HG02870 (cell line): ENCODE measurements at regions not wholly inside any gene's neighbourhood (a gene's known extent, or its start where the extent isn't known, plus 50 kb on each side); places are given as distances from the start of the nearest gene placed in this dataset.

ENCODE experiments used
- ATAC-seq: cut with Tn5 transposase; IDR thresholded peaks from one replicate; pipeline ENCODE4 v1.9.1; 2021; ENCODE audit warnings: mild to moderate bottlenecking, moderate library complexity; ENCODE audit not compliant: unreplicated experiment

DNA sequence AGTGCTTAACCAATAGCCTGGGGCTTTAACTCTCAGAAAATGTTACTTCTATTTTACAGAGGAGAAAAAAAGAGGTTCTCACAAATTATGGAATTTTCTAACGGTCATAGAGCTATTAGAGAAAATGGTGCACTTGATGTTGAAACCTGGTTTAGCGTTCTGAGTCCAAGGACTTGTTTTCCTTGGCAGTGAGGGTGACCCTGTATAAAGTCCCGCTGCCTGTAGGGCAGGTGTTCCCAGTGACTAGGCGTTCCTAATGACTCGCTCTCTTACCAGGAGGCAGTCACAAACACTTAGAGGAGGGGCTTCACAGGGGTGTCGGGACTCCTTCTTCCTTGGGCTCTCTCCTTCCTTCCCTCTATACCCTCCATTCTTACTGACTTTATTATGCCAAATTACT, 175.8 kb downstream of the ACTR3 start:
- no peak for ATAC-seq

DNA sequence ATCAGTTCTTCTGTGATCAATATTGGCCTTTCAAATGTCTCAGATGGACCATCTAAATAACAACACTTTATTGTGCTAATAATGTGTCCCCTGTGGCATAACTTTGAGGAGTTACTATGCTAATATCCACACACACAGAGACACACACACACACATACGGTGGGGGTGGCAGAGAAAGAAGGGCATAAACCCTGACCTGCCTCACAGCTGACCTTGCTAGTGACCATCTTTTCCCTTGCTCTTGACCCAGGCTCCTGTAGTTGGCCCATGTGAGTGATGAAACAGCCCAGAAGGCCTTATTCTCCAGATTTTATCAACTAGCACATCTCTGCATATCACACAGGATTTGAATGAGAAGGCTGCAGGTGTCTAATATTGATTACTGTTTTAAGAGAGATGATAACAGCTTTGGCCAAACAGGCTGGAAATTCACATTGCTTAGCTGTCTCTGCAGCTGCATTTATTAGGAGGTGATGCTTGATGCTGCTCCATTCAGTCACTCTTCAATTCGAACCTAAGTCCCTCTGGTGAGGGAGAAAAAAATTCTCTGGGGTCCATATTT, 176.4 kb downstream of the ACTR3 start:
- no peak for ATAC-seq

DNA sequence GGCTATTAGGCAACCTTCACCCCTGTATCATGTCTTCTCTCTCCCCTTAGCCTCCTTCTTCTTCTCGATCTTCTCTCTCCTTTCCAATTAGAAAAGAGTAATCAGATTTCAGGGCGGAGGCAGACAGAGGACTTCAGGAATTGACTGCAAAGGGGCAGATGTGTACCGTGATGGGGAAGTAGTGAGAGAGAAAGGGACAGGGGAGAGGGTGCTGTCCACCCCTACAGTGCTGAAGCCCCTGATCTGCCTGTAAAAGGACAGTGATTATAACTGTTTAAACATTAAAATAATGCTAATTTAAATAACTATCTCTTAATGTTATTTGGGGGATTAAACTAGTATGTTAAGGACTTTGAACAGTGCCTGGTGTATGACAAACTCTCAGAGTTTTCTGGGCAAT, 178.5 kb downstream of the ACTR3 start:
- no peak for ATAC-seq

DNA sequence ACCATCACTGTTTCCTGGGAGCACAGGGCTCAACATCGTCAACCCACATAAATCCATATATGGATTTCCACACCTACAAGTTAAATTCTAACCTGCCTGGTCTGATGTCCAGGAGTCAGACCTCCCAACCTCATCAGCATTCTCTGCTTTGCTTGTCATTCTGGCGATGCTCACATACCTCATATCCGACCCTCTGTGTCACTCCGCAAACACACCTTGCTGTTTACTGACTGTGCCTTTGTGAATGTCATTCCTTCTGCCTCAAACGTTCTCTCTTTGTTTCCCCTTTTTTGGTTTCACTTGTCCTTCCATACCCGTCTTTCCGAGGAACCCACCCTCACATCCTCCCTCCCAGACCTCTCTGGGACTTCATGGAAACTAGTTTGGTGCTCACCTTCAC, 187.1 kb downstream of the ACTR3 start:
- ATAC-seq, result no peak

DNA sequence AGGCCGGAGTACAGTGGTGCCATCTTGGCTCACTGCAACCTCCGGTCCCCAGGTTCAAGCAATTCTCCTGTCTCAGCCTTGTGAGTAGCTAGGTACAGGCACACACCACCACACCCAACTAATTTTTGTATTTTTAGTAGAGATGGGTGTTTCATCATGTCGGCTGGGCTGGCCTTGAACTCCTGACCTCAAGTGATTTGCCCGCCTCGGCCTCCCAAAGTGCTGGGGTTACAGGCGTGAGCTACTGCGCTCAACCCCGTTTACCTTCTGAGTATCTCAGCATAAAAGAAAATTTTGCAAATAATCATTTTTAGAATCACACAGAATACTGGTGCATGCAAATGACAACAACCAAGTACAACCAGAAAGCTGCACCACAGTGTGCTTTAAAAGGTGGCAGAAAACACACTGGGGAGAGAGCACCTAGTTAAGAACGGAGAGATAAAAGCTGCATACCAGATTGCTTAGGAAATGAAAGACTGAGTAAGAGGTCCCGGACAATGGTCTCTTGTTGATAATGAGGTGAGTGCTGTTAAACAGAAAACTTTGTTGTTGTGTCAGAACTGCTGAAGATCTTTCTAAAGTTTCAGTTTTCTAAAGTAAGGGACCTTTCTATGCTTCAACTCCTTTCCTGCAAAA, 189.6 kb downstream of the ACTR3 start:
- no peak for ATAC-seq

DNA sequence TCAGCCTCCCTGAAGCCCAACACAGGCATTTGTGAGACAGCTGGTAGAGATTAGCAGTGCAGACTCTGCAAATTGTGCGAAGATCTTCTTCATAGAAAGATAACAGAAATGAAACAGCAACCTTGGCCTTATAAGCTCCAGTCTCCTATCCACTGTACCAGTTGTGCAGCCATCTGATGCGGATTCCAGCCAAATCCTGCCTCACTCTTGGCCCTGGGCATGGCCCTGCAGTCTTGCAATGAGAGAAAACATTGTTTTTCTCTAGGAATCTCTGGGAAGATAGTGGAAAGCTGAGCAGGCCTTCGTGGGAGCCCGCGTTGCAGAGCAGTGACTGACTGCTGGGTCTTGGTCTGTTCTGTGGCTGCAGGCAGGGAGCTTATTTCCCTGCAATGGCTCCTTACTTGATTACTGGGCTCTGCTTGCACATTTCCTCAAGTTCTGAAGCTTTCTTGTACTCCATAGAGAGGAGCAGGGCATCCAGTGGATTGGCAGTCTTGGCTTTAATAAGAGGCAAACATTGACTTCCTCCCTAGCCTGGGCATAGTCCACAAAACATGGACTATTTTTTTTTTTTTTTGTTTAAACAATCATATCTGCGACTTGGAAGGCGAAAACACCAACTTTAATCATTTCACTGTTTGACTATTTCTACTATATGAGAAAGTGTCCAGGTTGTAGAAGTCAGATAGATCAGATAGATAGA, 193.0 kb downstream of the ACTR3 start:
- no peak for ATAC-seq

DNA sequence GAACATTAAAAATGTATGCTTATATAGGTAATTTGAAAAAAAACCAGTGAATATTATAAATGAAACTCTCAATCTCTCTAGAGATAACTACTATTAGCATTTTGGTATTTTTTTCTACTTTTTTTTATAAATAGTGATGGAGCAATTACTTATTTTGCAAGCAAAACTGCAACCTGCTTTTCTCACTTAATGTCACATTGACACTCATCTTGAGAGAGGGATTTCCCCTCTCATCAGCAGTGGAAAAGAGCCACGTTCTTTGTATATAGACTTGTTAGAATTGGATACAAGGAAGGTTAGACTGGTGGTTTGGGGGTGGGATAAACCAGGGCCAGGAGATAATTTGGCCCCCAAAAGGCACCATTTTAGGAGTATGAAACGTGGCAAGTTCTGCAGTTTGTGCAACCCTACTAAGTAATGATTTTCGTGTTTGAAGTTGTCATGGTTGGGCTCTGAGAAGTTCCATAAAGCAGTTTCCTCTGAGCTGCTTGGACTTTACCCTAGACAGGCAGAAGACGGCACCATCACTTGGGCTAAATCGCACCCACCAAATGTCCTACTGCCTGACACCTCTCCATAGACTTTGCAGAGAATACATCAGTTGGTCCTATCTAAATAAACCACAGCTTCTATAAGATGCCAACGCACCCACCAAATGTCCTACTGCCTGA, 194.0 kb downstream of the ACTR3 start:
- ATAC-seq, result peak; percentile 96

DNA sequence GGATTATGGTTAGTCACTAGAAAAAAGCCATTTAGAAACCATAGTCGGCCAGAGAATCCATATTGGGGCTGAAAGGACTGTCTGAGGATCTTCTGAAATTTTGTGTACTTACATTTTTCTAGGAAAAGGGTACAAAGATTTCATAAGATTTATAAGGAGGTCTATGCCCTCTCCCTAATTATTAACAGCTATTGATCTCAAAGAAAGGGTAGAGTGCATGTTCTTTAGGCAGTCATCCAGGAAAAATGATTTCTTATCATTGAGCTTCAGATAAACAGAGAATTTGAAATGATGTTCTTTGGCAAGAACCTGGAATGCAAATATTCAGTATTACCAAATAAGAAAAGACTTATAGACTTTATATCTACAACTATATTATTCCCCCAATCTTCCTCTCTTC, 195.3 kb downstream of the ACTR3 start:
- no peak for ATAC-seq

DNA sequence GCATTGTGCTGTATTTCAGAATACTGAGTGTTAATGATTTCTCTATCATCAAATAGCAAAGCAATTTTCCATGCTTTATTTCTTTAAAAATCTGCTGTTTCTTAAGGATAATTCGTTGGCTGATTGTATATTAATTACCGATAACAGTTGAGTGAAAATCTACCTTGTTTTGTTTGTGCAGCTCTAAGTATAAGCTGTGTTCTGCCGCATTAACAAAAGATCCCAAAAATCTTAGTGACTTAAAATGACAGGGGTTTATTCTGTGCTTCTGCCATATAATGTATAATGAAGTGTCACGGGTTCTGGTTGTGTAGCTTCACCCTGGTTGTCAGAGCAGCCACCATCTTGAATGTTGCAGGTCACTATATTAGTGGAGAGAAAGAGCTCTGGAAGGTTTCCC, 196.1 kb downstream of the ACTR3 start:
- ATAC-seq, result no peak

DNA sequence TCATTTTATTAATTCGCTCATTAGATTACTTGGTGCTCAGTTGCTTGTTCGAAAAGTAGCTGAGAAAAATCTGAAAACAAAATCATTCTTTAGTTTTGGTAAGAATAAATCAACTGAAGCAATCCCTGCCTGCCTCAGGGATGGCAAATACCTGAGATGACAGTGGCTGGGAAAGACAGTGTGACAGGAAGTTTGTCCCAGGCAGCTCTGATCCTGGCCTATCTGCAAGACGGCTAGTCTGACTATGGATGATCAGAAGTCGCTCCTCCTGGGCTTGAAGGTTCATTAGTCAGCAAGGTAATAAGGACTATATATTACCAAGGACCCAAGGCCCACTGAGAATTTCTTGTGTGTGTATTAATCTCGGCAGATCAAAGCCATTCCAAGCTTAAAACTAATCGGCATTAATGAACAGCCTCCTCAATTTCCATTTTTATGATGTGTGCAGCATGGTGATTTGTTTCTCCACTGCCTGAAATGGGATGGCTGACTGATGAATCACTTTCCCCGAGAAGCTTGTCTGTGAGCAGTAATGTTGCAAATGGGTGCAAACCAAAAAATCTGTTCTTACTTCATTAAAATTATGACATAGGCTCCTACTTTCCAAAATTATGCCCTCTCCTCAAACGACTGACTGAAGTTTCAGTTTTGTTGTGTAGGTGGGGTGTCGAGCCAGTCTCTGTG, 199.9 kb downstream of the ACTR3 start:
- ATAC-seq, result no peak

DNA sequence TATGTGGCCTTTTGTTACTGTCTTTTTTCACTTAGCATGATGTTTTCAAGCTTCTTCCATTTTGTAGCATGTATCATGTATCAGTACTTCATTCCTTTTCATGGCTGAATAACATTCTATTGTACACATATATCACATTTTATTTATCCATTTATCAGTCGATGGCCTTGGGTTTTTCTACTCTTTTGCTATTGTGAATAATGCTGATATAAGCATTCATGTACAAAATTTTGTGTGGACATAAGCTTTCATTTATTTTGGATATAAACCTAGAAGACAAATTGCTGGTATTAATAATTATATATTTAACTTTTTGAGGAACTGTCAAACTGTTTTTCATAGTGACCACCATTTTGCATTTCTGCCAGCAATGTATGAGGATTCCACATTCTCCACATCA, 201.1 kb downstream of the ACTR3 start:
- no peak for ATAC-seq

DNA sequence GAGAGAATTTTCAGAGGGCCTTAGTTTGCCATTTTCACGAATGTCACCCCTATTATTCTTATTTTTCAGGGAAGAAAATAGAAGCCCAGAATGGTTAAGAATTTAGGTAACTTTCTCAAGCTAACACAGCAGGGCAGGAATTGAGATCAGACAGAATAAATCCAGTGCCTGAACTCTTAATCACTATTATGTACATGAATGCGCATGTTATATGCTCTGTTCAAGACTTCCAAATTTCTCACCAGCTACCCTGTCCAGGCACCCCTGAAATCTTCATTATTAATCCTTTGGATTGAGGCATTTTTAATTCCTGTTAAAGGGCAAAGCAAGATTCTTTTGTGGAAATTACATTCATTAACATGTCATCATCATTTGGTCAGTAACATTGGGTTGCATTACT, 218.4 kb downstream of the ACTR3 start:
- ATAC-seq, result no peak

DNA sequence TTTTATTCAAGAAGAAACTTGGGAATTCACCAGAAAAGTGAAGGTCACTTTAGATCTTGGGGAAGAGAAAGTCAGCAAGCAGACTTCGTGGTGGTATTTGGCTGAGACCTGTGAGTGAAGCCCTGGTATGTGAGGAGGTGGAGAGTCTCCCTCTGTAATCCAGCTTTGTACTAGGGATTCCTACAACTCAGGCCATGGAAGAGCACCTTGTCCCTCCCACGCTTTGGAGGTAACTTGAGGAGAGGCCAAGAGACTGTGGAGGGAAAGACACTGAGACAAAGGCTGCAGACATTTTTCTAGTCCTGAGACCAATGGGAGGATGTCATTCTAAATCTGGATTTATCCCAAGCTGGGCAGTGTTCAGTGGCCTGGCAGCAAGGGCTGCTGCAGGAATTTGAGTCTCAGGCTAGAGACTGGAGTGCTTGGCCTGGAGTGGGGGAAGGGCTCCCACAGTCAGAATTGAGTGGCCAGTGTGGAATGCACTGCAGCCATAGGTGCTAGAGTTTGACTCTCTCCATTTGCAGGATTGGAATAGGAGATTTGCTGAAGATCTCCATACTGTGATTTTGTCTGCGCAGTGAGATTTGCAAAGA, 219.0 kb downstream of the ACTR3 start:
- no peak for ATAC-seq

DNA sequence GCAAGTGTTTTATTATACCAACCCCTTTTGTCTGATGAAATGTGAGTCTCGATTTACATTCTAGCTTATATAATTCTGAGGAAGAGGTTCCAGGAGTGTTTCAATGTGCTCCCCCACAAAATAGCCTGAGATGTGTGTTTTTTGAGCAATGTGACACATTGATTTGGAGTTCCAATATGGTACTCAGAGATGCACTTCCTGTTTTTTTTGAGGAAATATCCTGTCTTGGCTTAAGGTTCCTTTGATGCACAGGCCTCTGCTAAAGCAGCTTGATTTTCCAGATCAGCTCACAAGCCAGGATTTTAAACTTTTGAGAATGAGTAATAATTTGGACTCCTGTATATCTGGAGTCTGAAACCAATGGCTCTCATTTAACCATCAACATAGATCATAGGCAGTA, 221.4 kb downstream of the ACTR3 start:
- no peak for ATAC-seq

DNA sequence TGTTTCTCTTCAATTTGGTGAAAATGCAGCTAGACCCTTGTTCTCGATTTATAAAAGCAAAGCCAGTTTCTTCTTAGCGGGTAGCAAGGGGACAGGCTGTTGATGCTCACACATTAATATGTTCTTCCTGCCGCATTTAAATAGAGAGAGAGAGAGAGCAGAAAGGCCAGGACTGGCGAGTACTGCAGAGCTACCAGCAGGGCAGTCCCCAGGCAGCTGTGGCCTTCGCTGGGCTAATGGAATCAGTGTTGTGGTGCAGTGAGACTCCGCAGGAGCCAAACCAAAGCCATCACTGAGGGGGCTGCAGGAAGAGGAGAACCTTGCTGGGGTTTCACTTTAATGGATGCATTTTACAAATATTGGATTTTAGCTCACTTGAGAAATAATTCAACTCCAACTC, 223.6 kb downstream of the ACTR3 start:
- no peak for ATAC-seq

DNA sequence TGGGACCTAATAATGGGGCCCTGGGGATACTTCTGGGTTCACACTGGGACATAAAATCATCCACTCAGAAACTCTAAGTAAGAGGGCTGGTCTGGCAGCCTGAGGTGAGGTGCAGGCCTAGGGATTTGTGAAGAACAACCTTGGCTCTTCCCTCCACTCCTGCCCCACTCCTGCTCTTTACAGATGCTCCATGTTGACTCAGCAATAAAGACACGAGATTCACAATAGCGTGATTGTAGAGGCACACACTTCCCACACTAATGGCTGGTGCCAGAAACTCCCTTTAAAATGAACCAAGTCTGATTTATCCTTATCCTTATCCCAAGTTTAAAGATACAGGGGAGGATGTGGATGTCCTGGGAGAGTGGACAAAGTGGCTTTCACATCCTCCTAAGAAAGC, 228.2 kb downstream of the ACTR3 start:
- ATAC-seq, result no peak

DNA sequence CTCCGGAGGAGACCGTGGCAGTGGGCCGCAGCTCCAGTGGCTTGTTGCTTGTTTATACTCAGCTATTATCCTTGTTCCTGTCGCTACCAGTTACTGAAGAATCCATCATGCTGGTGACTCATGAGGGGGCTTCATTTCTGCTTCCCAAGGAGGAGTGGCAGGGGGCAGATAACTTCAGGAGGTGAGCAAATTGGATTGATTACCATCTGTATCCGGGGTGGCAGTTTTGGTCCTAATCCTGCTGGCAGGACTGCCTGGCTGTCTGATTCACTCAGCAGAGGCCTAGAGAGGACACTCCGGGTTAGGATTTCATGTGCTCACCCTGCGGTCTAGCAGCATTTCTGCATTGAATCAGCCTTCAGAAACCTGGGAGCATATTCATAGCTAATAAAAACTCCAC, 230.0 kb downstream of the ACTR3 start:
- ATAC-seq, result no peak

DNA sequence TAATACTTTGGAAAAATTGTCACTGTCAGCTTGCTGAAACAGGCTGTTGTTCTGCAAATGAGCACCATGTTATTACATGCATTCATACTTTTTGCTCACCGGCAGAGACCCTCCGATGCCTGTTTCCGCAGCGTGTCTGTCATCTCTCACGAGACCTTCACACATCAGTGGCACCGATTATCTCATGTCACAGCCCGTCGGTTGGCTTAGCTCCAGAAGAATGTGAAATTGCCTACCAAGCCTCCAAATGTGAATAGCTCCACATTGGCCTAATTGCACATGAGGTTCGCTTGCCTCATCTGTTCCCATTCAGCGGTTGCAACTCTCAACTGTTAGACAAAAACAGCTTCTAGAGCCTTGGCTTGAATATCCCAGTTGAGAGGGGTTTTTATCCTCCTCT, 233.0 kb downstream of the ACTR3 start:
- no peak for ATAC-seq

DNA sequence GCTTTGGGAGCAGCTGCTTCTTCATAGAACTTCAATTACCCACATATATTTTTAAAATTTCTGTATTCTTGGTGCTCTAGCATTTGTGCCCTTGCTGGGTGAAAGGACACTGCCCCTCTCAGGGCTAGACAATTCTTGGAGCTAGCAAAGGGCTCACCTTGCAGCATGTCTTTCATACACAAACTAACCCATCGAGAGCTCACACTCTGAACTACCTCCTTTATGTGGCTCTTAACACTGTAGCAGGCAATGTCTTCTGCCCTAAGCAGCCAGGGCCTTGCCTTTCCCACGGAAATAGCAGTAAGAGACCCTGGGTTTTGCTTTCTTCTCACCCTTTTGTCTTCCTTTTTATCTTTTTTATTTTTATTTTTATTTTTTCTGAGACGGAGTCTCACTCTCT, 234.0 kb downstream of the ACTR3 start:
- no peak for ATAC-seq

DNA sequence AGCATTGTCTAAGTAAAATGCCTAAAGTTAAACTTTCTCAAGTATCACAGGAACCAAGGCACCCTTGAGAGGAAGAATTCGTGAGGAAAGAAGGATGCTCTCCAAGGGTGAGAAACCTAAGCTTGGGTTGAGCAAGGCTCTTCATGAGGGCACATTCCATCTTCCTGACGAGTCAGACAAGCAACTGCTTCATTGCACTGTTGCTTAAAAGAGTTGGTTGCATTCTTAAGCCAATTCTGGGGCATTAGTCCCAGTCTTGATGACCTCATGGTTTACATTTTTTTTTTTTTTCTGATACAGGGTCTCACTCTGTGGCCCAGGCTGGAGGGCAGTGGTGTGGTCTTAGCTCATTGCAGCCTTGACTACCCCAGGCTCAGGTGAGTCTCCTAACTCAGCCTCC, 237.5 kb downstream of the ACTR3 start:
- ATAC-seq, result no peak

DNA sequence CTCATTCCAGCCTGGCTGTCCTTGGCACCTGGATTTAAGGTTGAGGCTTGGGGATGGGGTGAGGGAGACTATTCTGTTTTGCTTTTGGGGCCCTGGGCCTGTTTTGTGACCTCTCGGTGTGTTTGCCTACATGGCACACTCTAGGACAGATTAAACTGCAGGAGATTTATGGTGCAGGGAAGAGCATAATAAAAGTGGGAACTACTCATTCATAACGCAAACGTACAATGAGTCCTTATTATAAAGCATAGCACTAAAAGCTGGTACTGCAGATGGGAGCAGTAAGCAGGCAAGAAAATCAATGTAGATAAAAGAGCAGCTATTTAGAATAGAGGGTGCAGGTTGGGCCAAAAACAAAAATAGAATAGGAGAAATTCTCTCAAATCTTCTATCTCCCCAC, 238.4 kb downstream of the ACTR3 start:
- no peak for ATAC-seq
